ENCODE measurements at regions not wholly inside any gene's neighbourhood (a gene's known extent, or its start where the extent isn't known, plus 50 kb on each side); places are given as distances from the start of the nearest gene placed in this dataset.

GRCh38 chr3:194967151-194968117 lies 281.8 kb downstream of the FAM43A start:
- DNase-seq (ENCODE audit: low read depth) = no peak

- DNase-seq (ENCODE audit: low read depth) = no peak
These were observed 284.4 kb downstream of the FAM43A start for GRCh38 chr3:194970066-194970465.

GRCh38 chr3:194971009-194971408 lies 285.3 kb downstream of the FAM43A start:
- no peak for DNase-seq (ENCODE audit: low read depth)

- no peak for DNase-seq (ENCODE audit: low read depth)
These were observed 286.3 kb downstream of the FAM43A start for GRCh38 chr3:194971965-194972364.

GRCh38 chr3:194972641-194973040 lies 287.0 kb downstream of the FAM43A start:
- DNase-seq (ENCODE audit: low read depth) = no peak

- no peak for DNase-seq (ENCODE audit: low read depth)
These were observed 287.8 kb downstream of the FAM43A start for GRCh38 chr3:194973366-194974000.

- no peak for DNase-seq (ENCODE audit: low read depth)
These were observed 288.9 kb downstream of the FAM43A start for GRCh38 chr3:194974468-194975135.

GRCh38 chr3:194976049-194976451 lies 290.4 kb downstream of the FAM43A start:
- DNase-seq (ENCODE audit: low read depth) = no peak

GRCh38 chr3:194976874-194977273 lies 291.2 kb downstream of the FAM43A start:
- DNase-seq (ENCODE audit: low read depth) = peak; percentile 32

- no peak for DNase-seq (ENCODE audit: low read depth)
These were observed 291.7 kb downstream of the FAM43A start for GRCh38 chr3:194977356-194977755.

- no peak for DNase-seq (ENCODE audit: low read depth)
These were observed 291.8 kb downstream of the XXYLT1 start for GRCh38 chr3:194979173-194979572.

- DNase-seq (ENCODE audit: low read depth) = no peak
These were observed 288.5 kb downstream of the XXYLT1 start for GRCh38 chr3:194982472-194982871.

- DNase-seq (ENCODE audit: low read depth) = no peak
These were observed 287.8 kb downstream of the XXYLT1 start for GRCh38 chr3:194983121-194983520.

GRCh38 chr3:194983620-194984019 lies 287.3 kb downstream of the XXYLT1 start:
- no peak for DNase-seq (ENCODE audit: low read depth)

GRCh38 chr3:194984066-194984465 lies 286.9 kb downstream of the XXYLT1 start:
- no peak for DNase-seq (ENCODE audit: low read depth)

- no peak for DNase-seq (ENCODE audit: low read depth)
These were observed 286.3 kb downstream of the XXYLT1 start for GRCh38 chr3:194984622-194985021.

GRCh38 chr3:194985031-194985578 lies 285.9 kb downstream of the XXYLT1 start:
- no peak for DNase-seq (ENCODE audit: low read depth)

- DNase-seq (ENCODE audit: low read depth) = no peak
These were observed 284.5 kb downstream of the XXYLT1 start for GRCh38 chr3:194986208-194987043.

GRCh38 chr3:194987571-194988494 lies 283.1 kb downstream of the XXYLT1 start:
- DNase-seq (ENCODE audit: low read depth) = no peak

All from HT1080 (cell line).